Stimulated activated naive CD8-positive, alpha-beta T cell treated with anti-CD3 and anti-CD28 coated beads, Interleukin-15, amount 100 ng/mL, for 72 hours (primary cell): ENCODE measurements at regions not wholly inside any gene's neighbourhood (a gene's known extent, or its start where the extent isn't known, plus 50 kb on each side); places are given as distances from the start of the nearest gene placed in this dataset.

Experiments
- ATAC-seq: fragments of 150-1000 bp; cut with Tn5 transposase; 2 replicates; pipeline ENCODE4 v1.10.0; 2021; ENCODE audit warnings: mild to moderate bottlenecking, moderate library complexity
- DNase-seq, 2 donors: peaks; one replicate each; pipeline ENCODE4 v3.0.0; 2021 to 2022
- H3K27ac Mint-ChIP-seq, 2 donors: one replicate each; pipeline ENCODE4 v1.8.0; 2022; ENCODE audit warnings: mild to moderate bottlenecking in 2 of 2, mixed read lengths in 2 of 2, moderate library complexity in 2 of 2
- H3K27me3 Mint-ChIP-seq: one replicate; pipeline ENCODE4 v1.8.0; 2022; ENCODE audit warnings: mixed read lengths
- H3K4me1 Mint-ChIP-seq: one replicate; pipeline ENCODE4 v1.8.0; 2022; ENCODE audit warnings: mild to moderate bottlenecking, mixed read lengths
- H3K4me3 Mint-ChIP-seq, 2 donors: one replicate each; pipeline ENCODE4 v1.8.0; 2022; ENCODE audit warnings: mild to moderate bottlenecking in 2 of 2, mixed read lengths in 2 of 2, moderate library complexity in 1 of 2
- H3K9me3 Mint-ChIP-seq, 2 donors: one replicate each; pipeline ENCODE4 v1.8.0; 2022; ENCODE audit warnings: mixed read lengths in 2 of 2

- H3K4me3 Mint-ChIP-seq = no peak overlapping the region
- ATAC-seq (no peak), DNase-seq (no peak)
- H3K27me3 Mint-ChIP-seq = peaks cover 56% of the 10 kb centered on the region
- H3K4me1 Mint-ChIP-seq = no peaks in the 10 kb centered on the region
- H3K9me3 Mint-ChIP-seq = no peaks in the 10 kb centered on the region
- H3K27ac Mint-ChIP-seq = no peak overlapping the region
Observed at GRCh38 chr5:138626333-138626944, 51.2 kb upstream of the HSPA9 start.

GRCh38 chr5:138625134-138625533 lies 49.9 kb upstream of the HSPA9 start:
- ATAC-seq = no peak

More at GRCh38 chr5:138625134-138625533, 49.9 kb upstream of the HSPA9 start:
- Mint-ChIP-seq H3K27me3 (peaks cover 58% of the 10 kb centered on the region), H3K4me3 (no peak overlapping the region), H3K27ac (no peak overlapping the region), H3K4me1 (no peaks in the 10 kb centered on the region), H3K9me3 (no peaks in the 10 kb centered on the region)
- no peak for DNase-seq
